Nephron progenitor cell (in vitro differentiated cells): ENCODE measurements at regions not wholly inside any gene's neighbourhood (a gene's known extent, or its start where the extent isn't known, plus 50 kb on each side); places are given as distances from the start of the nearest gene placed in this dataset.

Source experiments
- DNase-seq: peaks from one replicate; pipeline ENCODE4 v3.0.0; 2021
- H3K27ac Mint-ChIP-seq: 2 replicates; pipeline ENCODE4 v1.8.0; 2021; ENCODE audit warnings: mild to moderate bottlenecking, moderate library complexity, mixed read lengths
- H3K27me3 Mint-ChIP-seq: 2 replicates; pipeline ENCODE4 v1.8.0; 2021; ENCODE audit warnings: mild to moderate bottlenecking, low read depth, mixed read lengths; ENCODE audit not compliant: poor library complexity
- H3K36me3 Mint-ChIP-seq: 2 replicates; pipeline ENCODE4 v1.8.0; 2021; ENCODE audit warnings: low read depth, mixed read lengths
- H3K4me1 Mint-ChIP-seq: 2 replicates; pipeline ENCODE4 v1.8.0; 2021; ENCODE audit warnings: mixed read lengths
- H3K4me3 Mint-ChIP-seq: 2 replicates; pipeline ENCODE4 v1.8.0; 2021; ENCODE audit warnings: mild to moderate bottlenecking, moderate library complexity, mixed read lengths
- H3K9me3 Mint-ChIP-seq: 2 replicates; pipeline ENCODE4 v1.8.0; 2021; ENCODE audit warnings: mild to moderate bottlenecking, moderate library complexity, mixed read lengths
- CTCF ChIP-seq: fragments of 200-600 bp; sonication (generic); IDR thresholded peaks from 2 replicates; pipeline ENCODE4 v1.5.0; 2021; ENCODE audit warnings: antibody characterized with exemption

- no peak overlapping the region for H3K27ac Mint-ChIP-seq
- no peak for TF ChIP-seq CTCF
- no peak for DNase-seq
- no peaks in the 10 kb centered on the region for H3K27me3 Mint-ChIP-seq
- H3K4me3 Mint-ChIP-seq, result no peak overlapping the region
- no peaks in the 10 kb centered on the region for H3K4me1 Mint-ChIP-seq
- H3K9me3 Mint-ChIP-seq, result no peaks in the 10 kb centered on the region
- no peaks in the 10 kb centered on the region for H3K36me3 Mint-ChIP-seq
Observed at GRCh38 chr4:135238940-135239339, 1037.4 kb upstream of the PABPC4L start.

GRCh38 chr4:135236048-135236447 is 1034.5 kb upstream of the PABPC4L start:
- H3K27ac Mint-ChIP-seq, result no peak overlapping the region
- no peaks in the 10 kb centered on the region for H3K4me1 Mint-ChIP-seq
- no peaks in the 10 kb centered on the region for H3K9me3 Mint-ChIP-seq
- no peak overlapping the region for H3K4me3 Mint-ChIP-seq
- no peak for TF ChIP-seq CTCF
- no peaks in the 10 kb centered on the region for H3K27me3 Mint-ChIP-seq
- no peaks in the 10 kb centered on the region for H3K36me3 Mint-ChIP-seq
- DNase-seq, result no peak

GRCh38 chr4:135227842-135228241 is 1026.3 kb upstream of the PABPC4L start:
- Mint-ChIP-seq H3K9me3 (no peaks in the 10 kb centered on the region), H3K4me3 (no peak overlapping the region), H3K36me3 (no peaks in the 10 kb centered on the region), H3K4me1 (no peaks in the 10 kb centered on the region), H3K27ac (no peak overlapping the region), H3K27me3 (no peaks in the 10 kb centered on the region)
- TF ChIP-seq CTCF, result no peak
- DNase-seq, result no peak

- no peaks in the 10 kb centered on the region for H3K9me3 Mint-ChIP-seq
- no peak for TF ChIP-seq CTCF
- no peak for DNase-seq
- H3K27me3 Mint-ChIP-seq, result no peaks in the 10 kb centered on the region
- H3K36me3 Mint-ChIP-seq, result no peaks in the 10 kb centered on the region
- no peaks in the 10 kb centered on the region for H3K4me1 Mint-ChIP-seq
- H3K27ac Mint-ChIP-seq, result no peak overlapping the region
- H3K4me3 Mint-ChIP-seq, result no peak overlapping the region
Observed at GRCh38 chr4:135225551-135225950, 1024.0 kb upstream of the PABPC4L start.

- Mint-ChIP-seq H3K9me3 (no peaks in the 10 kb centered on the region), H3K27ac (no peak overlapping the region), H3K4me1 (peaks cover 8% of the 10 kb centered on the region), H3K36me3 (no peaks in the 10 kb centered on the region), H3K27me3 (no peaks in the 10 kb centered on the region), H3K4me3 (no peak overlapping the region)
- TF ChIP-seq CTCF, result no peak
- DNase-seq, result no peak
Observed at GRCh38 chr4:135210341-135210740, 1008.8 kb upstream of the PABPC4L start.

GRCh38 chr4:135207531-135207930 is 1005.9 kb upstream of the PABPC4L start:
- DNase-seq, result no peak
- no peaks in the 10 kb centered on the region for H3K27me3 Mint-ChIP-seq
- no peak for TF ChIP-seq CTCF
- no peaks in the 10 kb centered on the region for H3K9me3 Mint-ChIP-seq
- no peak overlapping the region for H3K27ac Mint-ChIP-seq
- no peak overlapping the region for H3K4me3 Mint-ChIP-seq
- H3K4me1 Mint-ChIP-seq, result peaks cover 18% of the 10 kb centered on the region
- H3K36me3 Mint-ChIP-seq, result no peaks in the 10 kb centered on the region
